Astrocyte of the spinal cord (primary cell): ENCODE measurements at regions not wholly inside any gene's neighbourhood (a gene's known extent, or its start where the extent isn't known, plus 50 kb on each side); places are given as distances from the start of the nearest gene placed in this dataset.

Experiments used
- DNase-seq: peaks from one replicate; pipeline ENCODE4 v3.0.0; 2011; ENCODE audit warnings: low read depth, low spot score
- H3K4me3 ChIP-seq: 2 replicates; pipeline ENCODE4 v1.5.1; 2011; ENCODE audit warnings: low read depth, mild to moderate bottlenecking, low read length, moderate library complexity
- in situ Hi-C: cut with HindIII; loops from 2 replicates; pipeline ENCODE4 v1.10.0; 2017; ENCODE audit warnings: low sequenced_read_pairs
- TF ChIP-seq, protein P1 (sequence below): IDR thresholded peaks from 2 replicates; pipeline ENCODE4 v1.5.1; 2012; ENCODE audit warnings: low read depth, mild to moderate bottlenecking, low read length, inconsistent platforms

DNA sequence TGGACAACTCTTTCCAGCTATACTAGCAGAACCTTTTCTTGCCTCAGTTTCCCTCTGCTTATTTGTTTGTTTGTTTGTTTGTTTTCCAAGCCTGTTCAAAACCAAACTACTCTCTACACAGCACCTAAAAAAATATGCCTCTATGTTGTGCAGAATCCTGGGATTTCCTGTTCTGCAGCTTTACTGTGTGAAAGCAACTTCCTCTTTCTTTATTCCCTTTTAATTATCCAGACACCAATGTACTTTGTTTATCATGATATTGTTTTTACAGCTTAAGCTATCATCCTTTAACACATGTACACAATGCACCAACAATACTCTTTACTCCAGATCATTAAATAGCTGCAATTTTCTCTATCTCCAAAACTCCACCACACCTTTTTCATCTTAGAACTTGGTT lies 259.5 kb downstream of the EPHA4 start:
- no peak for DNase-seq
- H3K4me3 ChIP-seq, result no peak overlapping the region
- in situ Hi-C loops, result no loop called here
- TF ChIP-seq, protein P1, sequence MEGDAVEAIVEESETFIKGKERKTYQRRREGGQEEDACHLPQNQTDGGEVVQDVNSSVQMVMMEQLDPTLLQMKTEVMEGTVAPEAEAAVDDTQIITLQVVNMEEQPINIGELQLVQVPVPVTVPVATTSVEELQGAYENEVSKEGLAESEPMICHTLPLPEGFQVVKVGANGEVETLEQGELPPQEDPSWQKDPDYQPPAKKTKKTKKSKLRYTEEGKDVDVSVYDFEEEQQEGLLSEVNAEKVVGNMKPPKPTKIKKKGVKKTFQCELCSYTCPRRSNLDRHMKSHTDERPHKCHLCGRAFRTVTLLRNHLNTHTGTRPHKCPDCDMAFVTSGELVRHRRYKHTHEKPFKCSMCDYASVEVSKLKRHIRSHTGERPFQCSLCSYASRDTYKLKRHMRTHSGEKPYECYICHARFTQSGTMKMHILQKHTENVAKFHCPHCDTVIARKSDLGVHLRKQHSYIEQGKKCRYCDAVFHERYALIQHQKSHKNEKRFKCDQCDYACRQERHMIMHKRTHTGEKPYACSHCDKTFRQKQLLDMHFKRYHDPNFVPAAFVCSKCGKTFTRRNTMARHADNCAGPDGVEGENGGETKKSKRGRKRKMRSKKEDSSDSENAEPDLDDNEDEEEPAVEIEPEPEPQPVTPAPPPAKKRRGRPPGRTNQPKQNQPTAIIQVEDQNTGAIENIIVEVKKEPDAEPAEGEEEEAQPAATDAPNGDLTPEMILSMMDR, result no peak

- DNase-seq, result no peak
- TF ChIP-seq, protein P1, result no peak
- no peak overlapping the region for H3K4me3 ChIP-seq
- in situ Hi-C loops, result no loop called here
Observed at GRCh38 chr2:221314786-221315185, 257.3 kb downstream of the EPHA4 start.

DNA sequence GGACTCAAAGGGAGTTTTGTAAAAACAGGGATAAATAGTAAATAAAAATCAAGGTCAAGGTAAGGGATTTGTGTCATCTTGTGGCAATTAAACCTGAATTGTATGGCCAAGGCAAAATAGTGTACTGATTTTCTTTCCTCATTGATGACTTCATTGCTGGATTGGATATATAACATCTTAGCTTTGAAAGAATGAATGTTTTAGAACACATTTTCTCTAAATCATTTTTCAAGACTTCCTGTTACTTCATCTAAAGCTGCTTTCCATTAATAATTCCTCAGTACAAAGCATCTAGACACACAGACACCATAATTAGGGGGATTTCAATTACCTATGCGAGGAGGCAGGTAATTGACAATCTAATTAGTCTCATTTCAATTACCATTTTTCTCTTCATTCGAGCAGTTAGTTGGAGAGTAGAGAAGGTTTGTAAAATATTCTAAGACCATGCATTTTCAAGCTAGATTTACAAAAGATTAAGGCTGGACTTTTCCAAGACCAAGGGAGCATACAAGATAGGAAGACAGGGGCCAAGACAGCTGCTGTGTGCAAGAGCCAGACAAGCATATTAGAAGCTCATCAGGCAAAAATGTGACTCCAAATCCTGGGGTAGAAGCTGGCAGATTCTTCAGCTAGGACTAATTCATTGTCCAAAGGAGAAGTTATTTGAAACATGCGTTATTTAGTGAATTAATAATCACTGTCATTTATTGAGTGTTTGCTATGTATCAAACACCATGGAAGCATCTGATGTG lies 253.6 kb downstream of the EPHA4 start:
- H3K4me3 ChIP-seq, result no peak overlapping the region
- TF ChIP-seq, protein P1, result no peak
- no peak for DNase-seq
- in situ Hi-C loops, result no loop called here

DNA sequence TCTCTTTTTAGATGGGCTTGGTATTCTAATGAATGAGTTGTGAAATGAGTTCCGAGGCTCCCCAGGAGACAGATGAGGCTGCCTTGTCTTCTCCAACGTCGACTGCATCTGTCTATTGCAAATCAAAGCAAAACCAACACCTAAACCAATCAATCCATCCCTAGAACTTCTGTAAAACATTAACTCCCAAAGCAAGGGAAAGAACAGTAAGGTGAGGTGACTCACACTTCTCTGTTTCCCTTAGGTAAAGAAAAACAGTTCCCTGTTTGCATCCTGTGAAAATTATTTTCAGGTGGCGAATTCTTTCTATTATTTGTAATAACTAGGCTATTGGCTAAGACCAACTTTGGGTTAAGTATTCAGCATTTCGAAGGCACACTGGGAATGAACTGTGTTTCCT lies 249.4 kb downstream of the EPHA4 start:
- no peak for DNase-seq
- no peak overlapping the region for H3K4me3 ChIP-seq
- TF ChIP-seq, protein P1, result no peak
- in situ Hi-C loops, result no loop called here

- TF ChIP-seq, protein P1, result no peak
- no peak for DNase-seq
- in situ Hi-C loops, result no loop called here
- no peak overlapping the region for H3K4me3 ChIP-seq
Observed at GRCh38 chr2:221323513-221323912, 248.6 kb downstream of the EPHA4 start.

DNA sequence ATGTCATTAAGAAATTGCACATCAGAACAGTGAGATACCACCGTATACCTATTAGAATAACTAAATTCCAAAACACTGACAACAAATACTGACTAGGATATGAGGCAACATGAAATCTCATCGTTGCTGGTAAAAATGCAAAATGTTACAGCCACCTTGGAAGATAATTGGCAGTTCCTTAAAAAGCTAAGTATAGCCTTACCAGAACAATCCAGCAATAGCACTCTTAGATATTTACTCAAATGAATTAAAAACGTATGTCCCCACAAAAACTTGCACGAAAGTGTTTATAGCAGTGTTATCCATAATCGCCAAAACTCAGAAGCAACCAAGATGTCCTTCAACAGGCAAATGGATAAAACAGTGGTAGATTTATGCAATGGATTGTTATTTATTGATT lies 241.7 kb downstream of the EPHA4 start:
- no peak for DNase-seq
- TF ChIP-seq, protein P1, result no peak
- H3K4me3 ChIP-seq, result no peak overlapping the region
- in situ Hi-C loops, result no loop called here
